ENCODE measurements at regions not wholly inside any gene's neighbourhood (a gene's known extent, or its start where the extent isn't known, plus 50 kb on each side); places are given as distances from the start of the nearest gene placed in this dataset.

DNA sequence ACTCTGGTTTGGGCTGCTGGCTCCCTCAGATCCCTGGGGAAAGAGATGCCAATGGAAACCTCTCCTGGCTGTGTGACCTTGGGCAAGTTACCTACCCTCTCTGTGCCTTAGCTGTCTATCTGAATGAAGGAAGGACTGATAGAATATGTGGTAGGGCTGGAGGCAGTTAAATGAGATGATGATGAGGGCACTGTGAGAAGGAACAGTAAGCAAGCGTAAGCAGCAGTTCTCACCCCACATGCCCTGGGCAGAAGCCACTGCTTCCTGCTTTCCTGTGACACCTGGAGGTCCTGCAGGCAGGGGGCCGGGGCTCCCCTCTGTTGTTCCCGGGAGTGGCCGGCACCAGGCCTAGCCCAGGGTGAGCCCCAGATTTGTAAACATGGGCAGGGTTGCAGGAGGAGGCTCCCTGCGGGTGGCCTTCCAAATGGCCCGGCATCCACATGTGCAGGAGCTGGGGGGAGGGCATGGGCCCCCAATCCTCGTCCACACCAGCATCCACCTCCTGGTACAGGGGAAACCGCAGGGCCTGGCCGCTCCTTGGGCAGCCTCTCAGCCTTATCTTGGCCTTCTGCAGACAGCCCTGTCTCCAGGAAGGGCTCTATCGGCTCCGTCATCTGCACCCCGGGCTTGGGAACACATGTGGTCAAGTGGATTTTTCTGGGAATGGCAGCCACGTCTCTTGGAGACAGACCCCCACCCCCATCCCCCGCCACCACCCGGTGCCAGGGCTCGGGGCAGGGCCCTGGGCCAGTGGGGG is 235.6 kb upstream of the GSE1 start:
- Histone ChIP-seq H3K27ac (ENCODE audit: insufficient read depth, low read length) (no peak overlapping the region), H2BK120ac (ENCODE audit: low read depth, low read length) (no peak overlapping the region), H2BK5ac (ENCODE audit: low read depth, low read length, poor library complexity, severe bottlenecking) (no peak overlapping the region), H2BK15ac (ENCODE audit: low read depth, low read length) (no peak overlapping the region), H3K9ac (ENCODE audit: low read depth, low read length) (no peak overlapping the region), H4K5ac (ENCODE audit: low read depth, low read length) (no peak overlapping the region), H2AFZ (replicated peaks; ENCODE audit: low read length, poor library complexity) (no peak overlapping the region), H2AK5ac (ENCODE audit: low read depth, low read length) (0 out of 2 replicates have a peak overlapping the region, but pooled peaks have one; percentile 30), H3K14ac (replicated peaks; ENCODE audit: low read depth, low read length) (no peak overlapping the region; the same call in 1 of the 2 replicates), H3K9me1 (ENCODE audit: insufficient read depth, low read length) (peaks cover 16% of the 10 kb centered on the region), H3K4me2 (ENCODE audit: low read depth, low read length) (no peak overlapping the region), H3K23ac (ENCODE audit: low read depth, low read length) (no peak overlapping the region), H3K79me1 (ENCODE audit: low read depth in 1 of 2, low read length in 2 of 2) (peaks cover 19 to 64% of the 10 kb centered on the region in 2 experiments), H3K4me1 (ENCODE audit: control insufficient read depth, insufficient read depth, low read length) (peaks cover 27% of the 10 kb centered on the region), H3K27me3 (ENCODE audit: control insufficient read depth, insufficient read depth, low read length) (no peaks in the 10 kb centered on the region), H3K4ac (ENCODE audit: low read depth, low read length) (no peak overlapping the region; the same call in 1 of the 2 replicates), H3K56ac (ENCODE audit: extremely low read depth, insufficient read depth, low read length) (no peak overlapping the region), H3K4me3 (ENCODE audit: insufficient read depth, low read depth, low read length) (no peak overlapping the region), H3K36me3 (ENCODE audit: control insufficient read depth, insufficient read depth, low read length) (no peaks in the 10 kb centered on the region), H4K8ac (ENCODE audit: low read depth in 2 of 2, low read length in 2 of 2) (no peak overlapping the region), H3K18ac (ENCODE audit: low read depth, low read length) (no peak overlapping the region), H3K9me3 (ENCODE audit: control insufficient read depth, insufficient read depth, low read length) (no peaks in the 10 kb centered on the region), H4K91ac (ENCODE audit: insufficient read depth, low read depth, low read length) (no peak overlapping the region), H2BK20ac (ENCODE audit: low read depth, low read length) (no peak overlapping the region), H2AK9ac (replicated peaks; ENCODE audit: low read depth, low read length, poor library complexity) (no peak overlapping the region), H4K20me1 (ENCODE audit: insufficient read depth, low read length) (peaks cover 61% of the 10 kb centered on the region)
- TF ChIP-seq CTCF (conservative IDR thresholded peaks at IDR 0.05; ENCODE audit: low read depth, low read length) = no peak
- no peak for TF ChIP-seq MAFK (IDR thresholded peaks at IDR 0.05; ENCODE audit: low read depth, low read length)
- TF ChIP-seq MAZ (IDR thresholded peaks at IDR 0.05; ENCODE audit: borderline replicate concordance, low read depth, low read length) = no peak
- TF ChIP-seq RCOR1 (IDR thresholded peaks at IDR 0.05; ENCODE audit: insufficient replicate concordance, low read length) = no peak
- TF ChIP-seq FOS (IDR thresholded peaks at IDR 0.05; ENCODE audit: low read depth, low read length) = no peak
- TF ChIP-seq NFE2L2 (IDR thresholded peaks at IDR 0.05; ENCODE audit: low read depth, low read length) = no peak
- no peak for TF ChIP-seq RFX5 (IDR thresholded peaks at IDR 0.05; ENCODE audit: low read depth, low read length)
- TF ChIP-seq ELK1 (IDR thresholded peaks at IDR 0.05; ENCODE audit: borderline replicate concordance, low read depth, low read length) = no peak
- no peak for TF ChIP-seq POLR2A (IDR thresholded peaks at IDR 0.05; ENCODE audit: low read depth, low read length)
- TF ChIP-seq MXI1 (IDR thresholded peaks at IDR 0.05; ENCODE audit: borderline replicate concordance, low read depth, low read length) = no peak
- TF ChIP-seq RAD21 (IDR thresholded peaks at IDR 0.05; ENCODE audit: low read length) = no peak
- ChIA-PET CTCF (no interaction called here), POLR2A (ENCODE audit: unreplicated experiment) (no interaction called here)
- in situ Hi-C loops (cut with MboI; ENCODE audit: low sequenced_read_pairs) = no loop called here
- ATAC-seq (ENCODE audit: low read depth) (no peak), DNase-seq (no peak)
- intact Hi-C loops (cut with micrococcal nuclease) = no loop called here
- BruUV-seq (replicated peaks) = no TSS peak
- no CpG with 5 or more reads among the region's 16 CpGs for WGBS, 2 experiments (ENCODE audit: extremely low coverage in 2 of 2, insufficient read length in 1 of 2)
- dilution Hi-C loops (cut with HindIII; ENCODE audit: low sequenced_read_pairs, unreplicated experiment) = no loop called here

Data from IMR-90 (cell line).